HG02943 (cell line): ENCODE measurements at regions not wholly inside any gene's neighbourhood (a gene's known extent, or its start where the extent isn't known, plus 50 kb on each side); places are given as distances from the start of the nearest gene placed in this dataset.

Experiments used
- ATAC-seq: cut with Tn5 transposase; IDR thresholded peaks from one replicate; pipeline ENCODE4 v1.9.1; 2021; ENCODE audit warnings: mild to moderate bottlenecking, low read depth, moderate library complexity; ENCODE audit not compliant: unreplicated experiment

DNA sequence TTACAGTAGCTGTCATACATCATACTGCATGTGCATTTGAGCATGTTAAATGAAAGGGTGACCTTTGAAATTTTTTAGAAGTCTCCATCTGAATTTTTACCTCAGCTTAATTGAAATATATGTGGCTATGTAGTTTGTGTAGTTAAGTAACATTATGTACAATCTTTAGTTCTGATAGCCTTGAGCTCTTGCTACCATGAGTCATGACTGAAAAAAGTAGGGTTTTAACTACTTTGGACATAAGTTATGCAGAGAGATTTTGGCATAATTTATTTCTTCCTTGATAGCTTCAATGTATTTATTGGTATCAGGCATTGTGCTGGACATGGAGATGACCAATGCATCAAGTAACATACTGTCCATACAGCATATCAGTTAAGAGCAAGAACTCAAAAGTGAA, 376.5 kb upstream of the ZNF717 start:
- no peak for ATAC-seq

DNA sequence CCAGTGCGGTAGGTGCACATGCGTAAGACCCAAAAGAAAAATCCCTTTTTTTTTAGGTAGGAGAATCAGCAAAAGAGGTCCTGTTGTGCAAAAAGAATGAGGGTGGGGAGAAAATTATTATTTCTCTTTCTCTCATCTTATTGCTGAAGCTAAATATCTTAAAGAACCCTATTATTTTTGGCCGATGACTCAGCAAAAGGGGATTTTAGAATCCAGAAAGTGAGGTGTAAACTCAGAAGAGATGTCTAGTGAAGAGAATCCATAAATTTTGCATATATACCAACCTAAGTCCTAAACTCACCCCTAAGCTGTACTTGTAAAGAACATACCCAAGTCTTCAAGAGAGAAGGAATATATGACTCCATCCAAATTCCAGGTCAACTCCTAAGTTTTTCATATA, 386.3 kb upstream of the ZNF717 start:
- ATAC-seq: no peak

- no peak for ATAC-seq
These were observed 392.3 kb upstream of the ZNF717 start for GRCh38 chr3:76177610-76178009.

GRCh38 chr3:76178412-76178811, 393.1 kb upstream of the ZNF717 start:
- ATAC-seq: no peak

DNA sequence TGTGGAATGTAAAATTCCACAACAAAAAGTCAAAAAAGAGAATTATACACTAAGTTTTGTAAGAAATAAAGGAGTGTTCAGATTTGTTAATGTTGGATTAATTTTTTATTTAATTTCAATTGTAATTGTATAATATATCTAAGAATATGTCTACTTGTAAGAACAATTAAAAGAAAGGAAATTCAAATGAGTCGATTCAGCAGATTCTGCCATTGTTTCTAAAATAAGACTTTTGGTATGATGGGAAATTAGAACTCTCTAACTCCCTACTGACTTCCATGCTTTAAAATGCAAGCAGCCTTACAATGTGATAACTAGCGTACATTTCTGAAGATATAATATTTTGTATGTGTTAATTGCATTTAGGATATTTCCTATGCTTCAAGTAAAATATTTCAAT, 395.9 kb upstream of the ZNF717 start:
- no peak for ATAC-seq

GRCh38 chr3:76198086-76198485, 412.7 kb upstream of the ZNF717 start:
- ATAC-seq: no peak

DNA sequence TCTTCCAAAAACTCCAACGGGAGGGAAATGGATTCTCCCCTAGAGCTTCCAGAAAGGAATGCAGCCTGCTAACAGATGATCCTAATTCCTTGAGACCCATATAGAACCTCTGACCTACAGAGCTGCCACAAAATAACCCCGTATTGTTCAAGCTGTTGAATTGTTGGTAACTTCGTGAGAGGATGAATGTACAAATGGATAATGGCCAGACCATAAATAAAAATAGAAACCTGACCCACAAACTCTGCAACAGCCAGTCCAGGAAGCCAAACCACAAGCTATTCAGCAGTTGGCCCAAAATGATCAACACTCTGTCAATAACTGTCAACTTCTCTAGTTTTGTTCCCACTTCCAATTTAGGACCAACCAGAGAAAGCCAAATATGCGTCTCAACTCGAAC, 414.0 kb upstream of the ZNF717 start:
- ATAC-seq: no peak

GRCh38 chr3:76203578-76203977, 418.2 kb upstream of the ZNF717 start:
- ATAC-seq: no peak

- no peak for ATAC-seq
These were observed 421.0 kb upstream of the ZNF717 start for GRCh38 chr3:76206346-76206745.

GRCh38 chr3:76212679-76213078, 427.3 kb upstream of the ZNF717 start:
- ATAC-seq: no peak

DNA sequence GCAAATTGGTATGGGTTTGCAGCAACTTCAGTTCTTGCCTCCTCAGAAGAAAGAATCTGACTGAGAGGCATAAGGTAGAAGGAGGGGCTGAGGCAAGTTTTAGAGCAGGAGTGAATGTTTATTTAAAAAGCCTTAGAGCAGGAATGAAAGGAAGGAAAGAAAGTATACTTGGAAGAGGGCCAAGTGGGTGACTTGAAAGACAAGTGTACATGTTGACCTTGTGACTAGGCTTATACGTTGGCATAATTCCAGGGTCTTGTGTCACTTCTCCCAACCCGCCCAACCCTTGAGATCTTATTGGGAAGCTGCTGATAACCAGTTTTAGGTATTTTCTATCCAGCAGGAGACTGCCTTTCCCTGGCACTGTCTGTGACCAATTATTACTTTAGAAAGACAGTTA, 436.9 kb upstream of the ZNF717 start:
- no peak for ATAC-seq

DNA sequence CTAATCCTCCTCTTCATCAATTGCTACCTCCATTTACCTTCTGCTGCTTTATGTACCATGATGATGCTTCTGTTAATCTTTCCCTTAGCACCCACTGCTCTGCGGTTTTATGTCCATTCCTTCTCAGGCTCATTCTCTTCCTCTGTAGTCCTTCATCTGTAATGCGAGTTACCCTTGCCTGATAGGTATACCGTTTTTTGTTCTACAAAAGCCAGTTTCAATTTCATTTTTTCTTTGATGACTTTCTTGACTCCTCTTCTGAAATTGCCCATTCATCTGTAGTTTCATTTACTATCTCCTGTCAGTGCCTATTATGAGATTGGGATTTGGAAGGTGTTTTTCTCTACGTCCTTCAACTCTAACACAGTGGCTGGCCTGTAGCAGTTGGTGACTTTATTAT, 445.9 kb upstream of the ZNF717 start:
- ATAC-seq: no peak

GRCh38 chr3:76242886-76243753, 457.8 kb upstream of the ZNF717 start:
- no peak for ATAC-seq

DNA sequence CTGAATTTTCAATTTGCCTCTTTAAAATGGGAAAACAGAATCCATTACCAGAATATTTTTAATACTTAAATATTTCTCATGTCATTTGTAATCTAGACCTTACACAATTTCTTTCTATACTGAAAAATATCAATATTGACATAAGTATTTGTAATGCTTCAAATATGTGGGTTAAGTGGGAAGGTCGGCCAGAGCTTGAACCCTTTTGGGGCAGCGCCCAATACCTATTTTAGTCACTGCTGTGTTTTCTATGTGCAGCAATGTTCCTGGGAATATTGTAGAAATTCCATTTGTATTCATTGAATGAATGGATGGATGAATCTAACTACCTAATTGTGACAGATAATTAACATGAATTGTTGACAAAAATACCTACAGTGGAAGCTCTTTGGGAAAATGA, 459.7 kb upstream of the ZNF717 start:
- no peak for ATAC-seq

DNA sequence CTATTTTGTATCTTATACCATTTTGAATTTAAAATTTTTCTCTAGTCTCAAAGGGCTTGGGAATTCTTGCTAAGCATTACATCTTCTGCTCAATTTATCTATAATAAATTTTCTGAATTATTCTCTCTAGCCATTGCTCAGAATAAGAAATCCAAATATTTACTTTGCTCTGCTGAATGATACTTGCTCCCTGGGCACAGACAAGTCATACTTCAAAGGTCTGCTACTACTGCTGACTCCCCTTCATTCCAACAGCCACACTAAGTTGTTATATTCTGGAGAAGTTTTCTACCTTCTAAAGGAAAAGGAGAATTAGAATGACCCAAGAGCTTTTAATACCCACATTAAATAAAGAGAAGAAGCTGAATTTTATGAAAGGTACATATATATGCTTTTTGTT, 460.3 kb upstream of the ZNF717 start:
- no peak for ATAC-seq

DNA sequence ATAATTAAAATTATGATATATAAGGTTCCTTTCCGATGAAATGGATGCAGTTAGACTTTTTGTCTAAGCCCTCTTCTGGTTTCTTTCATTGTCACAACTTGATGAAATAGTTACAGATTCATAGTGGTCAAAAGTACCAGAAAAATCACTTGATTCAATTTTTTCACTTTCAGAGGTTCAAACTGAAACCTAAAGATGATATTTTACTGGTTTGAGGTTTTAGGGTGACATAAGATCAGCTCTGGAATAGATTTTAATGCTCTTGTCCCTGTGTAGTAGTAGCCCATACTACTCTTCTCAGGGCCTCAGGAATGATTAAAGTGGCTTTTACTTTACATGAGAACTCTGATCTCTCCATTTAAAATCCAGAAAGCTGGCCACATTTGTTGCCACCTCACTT, 479.1 kb upstream of the ZNF717 start:
- no peak for ATAC-seq

- ATAC-seq: no peak
These were observed 479.6 kb upstream of the ZNF717 start for GRCh38 chr3:76264911-76265310.

GRCh38 chr3:76266511-76266910, 481.2 kb upstream of the ZNF717 start:
- ATAC-seq: no peak

- no peak for ATAC-seq
These were observed 482.6 kb upstream of the ZNF717 start for GRCh38 chr3:76267851-76268380.

- ATAC-seq: no peak
These were observed 508.5 kb upstream of the ZNF717 start for GRCh38 chr3:76293856-76294255.

DNA sequence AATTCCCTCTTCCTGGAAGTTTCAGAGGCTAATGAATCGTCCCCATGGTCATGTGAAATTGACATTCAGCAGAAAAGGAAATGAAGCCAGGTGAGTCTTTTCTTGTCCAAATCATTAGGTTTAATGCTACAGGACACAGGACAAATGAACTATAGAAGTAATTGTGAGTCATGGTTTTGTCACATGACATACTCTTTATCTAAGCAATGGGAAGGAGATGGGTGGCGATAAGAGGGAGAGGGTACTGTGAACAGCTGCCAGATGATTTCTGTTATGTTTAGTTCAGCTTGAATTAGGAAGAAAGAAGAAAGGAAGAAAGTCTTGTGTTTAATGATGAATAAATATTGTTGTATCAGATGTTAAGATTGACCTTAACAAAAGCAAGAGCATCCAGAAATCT, 515.4 kb upstream of the ZNF717 start:
- ATAC-seq: no peak

GRCh38 chr3:76307556-76307955, 522.2 kb upstream of the ZNF717 start:
- ATAC-seq: no peak
